ENCODE measurements at regions not wholly inside any gene's neighbourhood (a gene's known extent, or its start where the extent isn't known, plus 50 kb on each side); places are given as distances from the start of the nearest gene placed in this dataset.
A peak's percentile ranks its signal among the peaks of the same experiment; 100 is the strongest.

DNA sequence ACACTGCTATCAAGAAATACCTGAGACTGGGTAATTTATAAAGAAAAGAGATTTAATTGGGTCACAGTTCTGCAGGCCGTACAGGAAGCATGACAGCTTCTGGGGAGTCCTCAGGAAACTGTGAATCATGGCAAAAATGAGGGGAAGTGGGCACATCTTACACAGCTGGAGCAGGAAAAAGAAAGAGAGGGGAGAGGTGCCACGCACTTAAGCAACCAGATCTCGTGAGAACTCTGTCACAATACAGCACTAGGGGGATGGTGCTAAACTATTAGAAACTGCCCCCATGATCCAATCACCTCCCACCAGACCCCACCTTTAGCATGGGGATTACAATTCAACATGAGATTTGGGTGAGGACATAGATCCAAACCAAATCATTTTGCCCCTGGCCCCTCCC lies 105.5 kb upstream of the CPLX2 start:
- no peak for DNase-seq

DNA sequence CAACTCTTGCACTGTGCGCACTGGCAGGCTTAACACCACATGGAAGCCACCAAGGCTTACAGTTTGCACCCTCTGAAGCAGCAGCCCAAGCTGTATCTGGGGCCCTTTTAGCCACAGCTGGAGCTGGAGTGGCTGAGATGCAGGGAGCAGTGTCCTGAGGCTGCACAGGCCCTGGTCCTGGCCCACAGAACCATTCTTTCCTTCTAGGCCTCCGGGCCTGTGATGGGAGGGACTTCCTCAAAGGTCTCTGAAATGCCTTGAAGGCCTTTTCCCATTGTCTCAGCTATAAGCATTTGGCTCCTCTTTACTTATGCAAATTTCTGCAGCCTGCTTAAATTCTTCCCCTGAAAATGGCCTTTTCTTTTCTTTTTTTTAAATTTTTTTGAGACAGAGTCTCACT lies 104.4 kb upstream of the CPLX2 start:
- DNase-seq, result no peak

- no peak for DNase-seq
These were observed 98.4 kb upstream of the CPLX2 start for GRCh38 chr5:175772747-175773533.

- DNase-seq, result no peak
These were observed 97.8 kb upstream of the CPLX2 start for GRCh38 chr5:175773534-175774070.

- DNase-seq, result no peak
These were observed 96.0 kb upstream of the CPLX2 start for GRCh38 chr5:175775416-175775815.

DNA sequence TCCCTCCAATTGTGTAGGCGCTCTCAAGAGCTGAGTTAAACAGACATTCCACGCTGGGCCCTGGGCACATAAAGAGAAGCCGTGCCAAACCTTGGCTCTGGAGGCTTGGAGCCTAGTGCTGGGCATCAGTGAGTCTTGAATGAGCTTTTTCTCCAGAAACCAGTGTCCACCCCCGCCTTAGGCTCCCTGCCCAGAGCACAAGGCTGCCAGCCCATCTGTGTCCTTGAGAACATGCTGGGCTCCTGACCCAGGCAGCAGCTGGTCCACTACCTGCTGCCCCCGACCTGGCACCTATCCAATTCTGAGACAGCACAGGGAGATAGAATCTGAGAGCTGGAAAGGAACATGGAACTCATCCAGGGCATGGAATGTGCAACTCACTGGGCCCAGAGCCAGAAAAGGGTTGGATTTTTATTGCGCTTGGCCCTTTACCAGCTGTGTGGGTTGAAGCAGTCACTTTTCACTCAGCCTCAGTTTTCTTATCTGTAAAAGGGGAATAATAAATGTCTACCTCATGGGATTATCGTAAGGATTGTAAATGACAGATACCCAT lies 92.4 kb upstream of the CPLX2 start:
- no peak for DNase-seq

- DNase-seq, result no peak
These were observed 87.6 kb upstream of the CPLX2 start for GRCh38 chr5:175783739-175784138.

- no peak for DNase-seq
These were observed 87.1 kb upstream of the CPLX2 start for GRCh38 chr5:175784230-175784629.

- DNase-seq, result no peak
These were observed 85.7 kb upstream of the CPLX2 start for GRCh38 chr5:175785681-175786080.

- no peak for DNase-seq
These were observed 83.1 kb upstream of the CPLX2 start for GRCh38 chr5:175788155-175788787.

- DNase-seq, result no peak
These were observed 81.7 kb upstream of the CPLX2 start for GRCh38 chr5:175789670-175790069.

- DNase-seq, result no peak
These were observed 80.6 kb upstream of the CPLX2 start for GRCh38 chr5:175790796-175791195.

DNA sequence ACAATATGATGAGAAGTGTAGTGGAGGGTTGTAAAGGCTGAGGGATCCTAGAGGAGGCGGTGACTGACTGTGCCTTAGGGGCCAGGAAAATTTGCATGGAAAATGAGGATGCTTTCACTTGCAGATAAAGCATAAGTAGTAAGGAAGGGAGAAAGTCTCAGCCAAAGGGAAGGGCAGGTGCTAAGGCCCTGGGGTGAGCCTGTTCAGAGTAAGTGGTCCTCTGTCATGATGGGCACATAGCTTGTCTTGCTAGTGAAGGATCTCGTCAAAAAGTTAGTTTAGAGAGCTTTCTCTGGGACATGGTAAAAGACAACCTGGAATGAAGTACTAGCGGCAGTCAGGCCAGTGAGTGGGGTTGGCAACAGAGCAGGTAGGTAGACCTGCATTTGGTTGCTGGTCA lies 75.4 kb upstream of the CPLX2 start:
- no peak for DNase-seq

- peak; percentile 87 for DNase-seq
These were observed 74.6 kb upstream of the CPLX2 start for GRCh38 chr5:175796536-175797499.

DNA sequence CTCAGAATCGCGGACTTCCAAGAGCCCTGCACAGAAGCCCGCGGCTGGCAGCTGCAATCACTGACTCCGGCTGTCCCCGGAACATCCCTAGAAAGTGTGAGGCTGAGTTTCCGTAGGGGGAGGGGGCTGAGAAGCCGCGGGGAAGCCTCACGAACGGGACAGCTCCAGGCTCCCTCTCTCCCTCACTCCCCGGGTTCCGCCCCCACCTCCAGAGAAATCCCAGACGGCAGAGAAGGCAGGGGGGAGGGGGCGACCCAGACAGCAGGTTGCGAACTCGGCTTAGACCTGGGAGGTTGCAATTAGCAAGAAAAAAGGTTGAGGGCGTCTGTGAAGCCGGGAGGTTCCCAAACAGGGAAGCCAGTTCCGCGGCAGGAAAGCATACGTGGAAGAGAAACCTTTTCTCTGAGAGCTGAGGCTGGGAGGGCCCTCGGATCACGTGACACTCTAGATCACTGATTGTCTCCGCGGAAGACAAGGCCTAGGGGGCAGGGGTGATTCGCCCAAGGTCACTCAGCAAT lies 73.8 kb upstream of the CPLX2 start:
- no peak for DNase-seq

- no peak for DNase-seq
These were observed 72.8 kb upstream of the CPLX2 start for GRCh38 chr5:175798626-175799025.

DNA sequence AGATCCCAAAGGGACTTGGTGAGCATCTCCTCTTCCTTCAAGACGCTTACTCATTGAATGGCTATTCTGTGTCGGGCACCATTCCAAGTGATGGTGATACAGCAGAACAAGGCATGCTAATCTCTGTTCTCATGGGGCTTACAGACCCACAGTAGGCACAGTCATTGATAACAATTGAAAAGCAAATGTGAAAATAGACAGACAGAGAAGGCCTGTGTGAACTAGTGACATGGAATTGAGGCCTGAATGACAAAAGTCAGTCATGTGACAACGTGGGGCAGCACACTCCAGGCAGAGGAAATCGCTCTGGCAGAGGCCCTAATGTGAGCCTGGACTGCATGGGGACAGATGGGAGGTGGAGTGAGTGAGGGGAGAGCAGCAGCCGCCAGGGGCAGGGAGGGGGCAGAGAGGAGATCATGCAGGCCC lies 70.7 kb upstream of the CPLX2 start:
- no peak for DNase-seq

DNA sequence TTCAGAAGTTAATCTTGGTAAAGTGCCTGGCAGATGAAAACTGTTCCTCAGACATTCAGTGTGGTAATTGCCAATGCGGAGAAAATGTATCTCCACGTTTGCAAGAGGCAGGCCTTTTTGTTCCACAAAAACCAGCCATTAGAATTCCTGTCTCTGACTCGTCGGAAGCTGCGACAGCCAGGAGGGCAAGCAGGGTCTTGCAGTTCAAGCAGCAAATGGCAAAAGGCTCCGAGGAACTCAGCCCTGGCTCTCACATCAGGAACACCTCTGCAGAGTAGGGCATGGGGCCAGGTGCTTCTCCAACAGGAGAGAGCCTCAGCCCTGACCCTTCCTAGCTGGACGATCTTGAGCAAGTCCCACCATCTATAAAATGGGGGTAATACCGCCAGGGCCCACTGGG lies 69.0 kb upstream of the CPLX2 start:
- no peak for DNase-seq

- no peak for DNase-seq
These were observed 68.1 kb upstream of the CPLX2 start for GRCh38 chr5:175803254-175803653.

- no peak for DNase-seq
These were observed 67.5 kb upstream of the CPLX2 start for GRCh38 chr5:175803736-175804454.

GRCh38 chr5:175805256-175806011 lies 65.9 kb upstream of the CPLX2 start:
- DNase-seq, result no peak
